ENCODE measurements at regions not wholly inside any gene's neighbourhood (a gene's known extent, or its start where the extent isn't known, plus 50 kb on each side); places are given as distances from the start of the nearest gene placed in this dataset.

GRCh38 chr7:119943942-119944600, 328.9 kb upstream of the KCND2 start:
- H3K4me2 ChIP-seq: no peak overlapping the region
- H3K4me1 ChIP-seq (ENCODE audit: insufficient read depth): no peaks in the 10 kb centered on the region
- H3K27ac ChIP-seq (ENCODE audit: low read depth): no peak overlapping the region
- H3K27ac Mint-ChIP-seq: 0 out of 2 replicates have a peak overlapping the region, but pooled peaks have one; percentile 41
- no peaks in the 10 kb centered on the region for H4K20me1 ChIP-seq (replicated peaks; ENCODE audit: insufficient read depth)
- H2AFZ ChIP-seq: no peak overlapping the region
- no peak overlapping the region for H3K4me3 Mint-ChIP-seq
- DNase-seq (ENCODE audit: low spot score): no peak
- no peaks in the 10 kb centered on the region for H3K4me1 Mint-ChIP-seq
- H3K36me3 Mint-ChIP-seq (ENCODE audit: low read depth): no peaks in the 10 kb centered on the region
- H3K4me3 ChIP-seq: no peak overlapping the region
- H3F3A ChIP-seq (replicated peaks; ENCODE audit: low read depth): no peaks in the 10 kb centered on the region
- no peaks in the 10 kb centered on the region for H3K79me2 ChIP-seq (replicated peaks; ENCODE audit: insufficient read depth)
- no peak for ATAC-seq
- no peaks in the 10 kb centered on the region for H3K36me3 ChIP-seq (ENCODE audit: insufficient read depth)
- H3K27me3 Mint-ChIP-seq (ENCODE audit: insufficient read depth, low read depth, poor library complexity): no peaks in the 10 kb centered on the region
- H3K9me3 Mint-ChIP-seq: no peaks in the 10 kb centered on the region
- no peaks in the 10 kb centered on the region for H3K9me2 ChIP-seq (ENCODE audit: insufficient read depth)
- no peaks in the 10 kb centered on the region for H3K27me3 ChIP-seq (ENCODE audit: insufficient read depth)
- TF ChIP-seq EZH2phosphoT487 (IDR thresholded peaks at IDR 0.05; ENCODE audit: unreplicated experiment) (no peak), NANOG (IDR thresholded peaks at IDR 0.05; ENCODE audit: borderline replicate concordance) (no peak), STAT1 (IDR thresholded peaks at IDR 0.05; ENCODE audit: unreplicated experiment) (no peak), ZNF114 (CRISPR knock-in tag; IDR thresholded peaks at IDR 0.05) (no peak), REST (IDR thresholded peaks at IDR 0.05; ENCODE audit: unreplicated experiment) (no peak), ZNF462 (CRISPR knock-in tag; IDR thresholded peaks at IDR 0.05) (no peak), EZH2 (IDR thresholded peaks at IDR 0.05; ENCODE audit: low read depth, unreplicated experiment) (no peak), JUNB (IDR thresholded peaks at IDR 0.05; ENCODE audit: unreplicated experiment) (no peak), ETS1 (IDR thresholded peaks at IDR 0.05) (no peak)

Measured in GM23338 (cell line).